Psoas muscle (tissue), 7 donors: ENCODE measurements at regions not wholly inside any gene's neighbourhood (a gene's known extent, or its start where the extent isn't known, plus 50 kb on each side); places are given as distances from the start of the nearest gene placed in this dataset.

ENCODE experiments used
- ATAC-seq, 4 donors: fragments of 200-7000 bp; cut with Tn5 transposase; one replicate each; pipeline ENCODE4 v1.9.1; 2020; ENCODE audit warnings: moderate library complexity in 3 of 4, mild to moderate bottlenecking in 2 of 4
- DNase-seq, 2 donors: peaks; one replicate each; pipeline ENCODE4 v3.0.0-alpha.2; 2020
- H3K27ac ChIP-seq: fragments of 200-600 bp; one replicate; pipeline ENCODE4 v1.8.0; 2022
- H3K27me3 ChIP-seq, 3 donors: fragments of 200-600 bp in 1 of 3; one replicate each; pipeline versions ENCODE4 v1.6.1 to v1.8.0; 2013 to 2022; ENCODE audit warnings: low read length in 2 of 3, mild to moderate bottlenecking in 2 of 3, moderate library complexity in 1 of 3; ENCODE audit not compliant: insufficient read depth in 3 of 3
- H3K36me3 ChIP-seq, 2 donors: fragments of 200-600 bp in 1 of 2; one replicate each; pipeline versions ENCODE4 v1.6.1 to v1.8.0; 2013 to 2022; ENCODE audit warnings: low read depth in 1 of 2, mild to moderate bottlenecking in 1 of 2, moderate library complexity in 1 of 2; ENCODE audit not compliant: insufficient read depth in 1 of 2
- H3K4me1 ChIP-seq: fragments of 200-600 bp; one replicate; pipeline ENCODE4 v1.8.0; 2022
- H3K4me3 ChIP-seq: fragments of 200-600 bp; one replicate; pipeline ENCODE4 v1.8.0; 2022; ENCODE audit warnings: mild to moderate bottlenecking
- H3K9me3 ChIP-seq: fragments of 200-600 bp; one replicate; pipeline ENCODE4 v1.8.0; 2022
- WGBS, 3 donors: extraction: QIAGEN DNeasy Blood & Tissue Kit; methylation state at CpG; one replicate each; pipeline versions ENCODE4 v1.1.6 to v1.1.7; 2013; 5-methylcytosine and 5-hydroxymethylcytosine counted together
- intact Hi-C, 2 donors: fragments of 100-400 bp; cut with DNase I; formaldehyde crosslinking; loops; one replicate each; pipeline versions ENCODE4 v1.11.0 to v1.14.2; 2022
- TF ChIP-seq, protein P1 (sequence below): fragments of 200-600 bp; IDR thresholded peaks from one replicate; pipeline ENCODE4 v1.8.0; 2022; ENCODE audit warnings: antibody characterized with exemption
- donor health status: healthy with polysubstance abuse.
- donor health status: DM: no; HTN: no; CAD: no; lungs with moderate emphysema.
- donor health status: Bipolar disorder and iron deficiency.
- donor health status: healthy.
- donor health status: DM: yes; HTN: yes; CAD: no.
- donor health status: DM: no; HTN: no; CAD: no.
- donor health status: DM: yes; HTN: yes; CAD: no.

DNA sequence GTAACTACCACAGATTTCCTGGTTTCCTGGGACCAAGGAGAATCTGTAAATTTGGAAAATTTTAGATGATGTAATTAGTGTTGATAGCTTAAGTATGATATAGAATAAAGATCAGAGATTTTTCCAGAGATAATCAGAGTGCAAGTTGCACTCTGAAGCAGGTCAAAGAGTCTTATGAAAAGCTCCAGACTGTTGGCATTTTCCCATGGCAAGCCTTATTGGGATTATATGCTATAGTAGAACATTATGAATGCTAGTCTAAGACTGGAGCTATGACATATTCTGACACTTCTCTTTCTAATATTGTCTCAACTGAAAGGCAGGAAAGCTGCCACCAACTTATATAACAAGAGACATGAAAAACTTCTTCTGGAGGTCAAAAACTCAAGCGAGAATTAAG is 1638.3 kb upstream of the LRRTM1 start:
- intact Hi-C loops = no loop called here
- TF ChIP-seq, protein P1, sequence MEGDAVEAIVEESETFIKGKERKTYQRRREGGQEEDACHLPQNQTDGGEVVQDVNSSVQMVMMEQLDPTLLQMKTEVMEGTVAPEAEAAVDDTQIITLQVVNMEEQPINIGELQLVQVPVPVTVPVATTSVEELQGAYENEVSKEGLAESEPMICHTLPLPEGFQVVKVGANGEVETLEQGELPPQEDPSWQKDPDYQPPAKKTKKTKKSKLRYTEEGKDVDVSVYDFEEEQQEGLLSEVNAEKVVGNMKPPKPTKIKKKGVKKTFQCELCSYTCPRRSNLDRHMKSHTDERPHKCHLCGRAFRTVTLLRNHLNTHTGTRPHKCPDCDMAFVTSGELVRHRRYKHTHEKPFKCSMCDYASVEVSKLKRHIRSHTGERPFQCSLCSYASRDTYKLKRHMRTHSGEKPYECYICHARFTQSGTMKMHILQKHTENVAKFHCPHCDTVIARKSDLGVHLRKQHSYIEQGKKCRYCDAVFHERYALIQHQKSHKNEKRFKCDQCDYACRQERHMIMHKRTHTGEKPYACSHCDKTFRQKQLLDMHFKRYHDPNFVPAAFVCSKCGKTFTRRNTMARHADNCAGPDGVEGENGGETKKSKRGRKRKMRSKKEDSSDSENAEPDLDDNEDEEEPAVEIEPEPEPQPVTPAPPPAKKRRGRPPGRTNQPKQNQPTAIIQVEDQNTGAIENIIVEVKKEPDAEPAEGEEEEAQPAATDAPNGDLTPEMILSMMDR = no peak

DNA sequence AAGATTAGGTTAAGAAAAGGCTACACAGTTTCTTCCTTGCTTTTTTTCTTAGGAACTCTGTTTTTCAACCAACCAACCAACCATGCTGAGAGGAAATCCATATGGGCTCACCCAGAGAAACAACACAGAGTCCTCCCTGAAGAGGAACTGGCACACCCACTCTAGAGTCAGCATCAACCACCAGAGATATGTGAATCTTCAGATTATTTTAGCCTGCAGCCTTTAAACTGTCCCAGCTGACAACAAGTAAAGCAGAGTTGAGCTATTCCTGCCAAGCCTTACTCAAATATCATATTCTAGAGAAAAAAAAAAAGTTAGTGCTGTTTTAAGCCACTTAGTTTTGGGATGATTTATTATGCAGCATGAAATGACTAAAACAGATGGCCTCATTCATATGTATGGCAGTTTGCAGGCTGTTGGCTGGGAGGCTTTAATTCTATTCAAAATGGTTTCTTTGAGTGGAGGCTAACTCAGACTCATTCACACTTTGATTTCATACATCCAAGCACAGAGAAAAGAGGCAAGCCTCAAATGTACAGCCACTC is 1637.7 kb upstream of the LRRTM1 start:
- TF ChIP-seq, protein P1 = no peak
- intact Hi-C loops = no loop called here

More for the DNA sequence above, 1638.3 kb upstream of the LRRTM1 start:
- no peaks in the 10 kb centered on the region for H3K9me3 ChIP-seq
- H3K27ac ChIP-seq = no peak overlapping the region
- no peak overlapping the region for H3K4me3 ChIP-seq
- WGBS, 3 donors = 70 to 73% (median 70%) methylated on average over 1 of the region's 1 CpG
- ATAC-seq = no peak
- H3K36me3 ChIP-seq = no peaks in the 10 kb centered on the region
- DNase-seq = no peak
- H3K4me1 ChIP-seq = no peaks in the 10 kb centered on the region
- no peaks in the 10 kb centered on the region for H3K27me3 ChIP-seq

DNA sequence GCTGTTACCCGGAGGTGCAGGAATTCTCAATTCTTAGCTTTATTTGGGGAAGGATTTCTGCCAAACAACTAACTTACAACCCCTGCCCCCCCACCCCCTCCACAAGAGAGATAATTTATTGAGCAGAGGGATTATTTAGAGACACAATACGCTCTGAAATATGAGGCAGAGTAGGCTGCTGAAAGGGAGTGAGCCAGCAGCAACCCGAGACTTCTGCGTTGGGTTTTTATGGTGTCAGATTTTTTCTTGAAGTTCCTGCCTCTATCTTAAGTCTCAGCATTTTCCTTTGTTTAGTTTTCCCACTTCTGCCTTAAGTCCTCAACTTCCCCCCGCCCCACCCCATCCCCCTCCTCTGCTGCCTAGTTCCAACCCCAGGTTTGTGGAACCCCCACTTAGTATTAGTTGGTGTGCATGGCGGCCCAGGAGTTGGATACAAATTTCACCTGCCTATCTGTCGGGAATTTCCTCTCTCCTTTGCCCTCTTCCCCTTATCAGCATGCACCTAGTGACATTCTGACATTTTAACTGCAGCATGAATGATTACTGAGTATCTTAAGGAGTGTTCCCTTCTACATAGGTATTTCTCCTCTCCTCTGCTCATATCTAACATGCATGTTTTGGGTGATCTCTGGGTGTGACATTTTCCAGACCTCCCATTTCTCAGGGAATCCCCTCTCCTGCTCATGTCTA is 1635.9 kb upstream of the LRRTM1 start:
- intact Hi-C loops = no loop called here
- Histone ChIP-seq H3K36me3 (no peaks in the 10 kb centered on the region), H3K4me1 (no peaks in the 10 kb centered on the region), H3K9me3 (no peaks in the 10 kb centered on the region), H3K4me3 (no peak overlapping the region), H3K27ac (no peak overlapping the region), H3K27me3 (no peaks in the 10 kb centered on the region)
- ATAC-seq (no peak), DNase-seq (no peak)
- TF ChIP-seq, protein P1 = no peak
- 30 to 39% (median 34%) methylated on average over 7 of the region's 7 CpGs for WGBS, 3 donors

More for the DNA sequence above, 1637.7 kb upstream of the LRRTM1 start:
- no peaks in the 10 kb centered on the region for H3K27me3 ChIP-seq
- H3K27ac ChIP-seq = no peak overlapping the region
- ATAC-seq (no peak), DNase-seq (no peak)
- H3K4me1 ChIP-seq = no peaks in the 10 kb centered on the region
- no peak overlapping the region for H3K4me3 ChIP-seq
- H3K36me3 ChIP-seq = no peaks in the 10 kb centered on the region
- H3K9me3 ChIP-seq = no peaks in the 10 kb centered on the region

DNA sequence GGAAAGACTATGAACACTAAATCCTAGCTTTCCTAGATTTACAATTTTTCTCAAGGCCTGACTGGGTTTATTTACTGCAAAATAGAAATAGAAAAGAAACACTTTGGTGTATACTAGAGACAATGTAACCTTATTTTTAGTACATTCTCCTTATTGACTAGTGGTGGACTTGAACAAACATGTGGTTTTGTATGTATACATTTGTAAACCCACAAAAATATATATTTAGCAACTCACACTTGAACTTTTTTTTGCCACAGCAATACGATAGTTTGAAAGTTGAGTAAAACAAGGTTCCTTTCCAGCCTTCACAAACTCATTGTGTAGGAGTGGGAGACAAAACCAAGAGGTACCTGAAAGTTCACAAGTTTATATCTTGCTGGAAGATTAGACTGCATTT is 1633.4 kb upstream of the LRRTM1 start:
- Histone ChIP-seq H3K4me3 (no peak overlapping the region), H3K9me3 (no peaks in the 10 kb centered on the region), H3K4me1 (no peaks in the 10 kb centered on the region), H3K27ac (no peak overlapping the region), H3K27me3 (no peaks in the 10 kb centered on the region), H3K36me3 (no peaks in the 10 kb centered on the region)
- 69 to 89% (median 76%) methylated on average over 1 of the region's 1 CpG for WGBS, 3 donors
- TF ChIP-seq, protein P1 = no peak
- intact Hi-C loops = no loop called here
- ATAC-seq (no peak), DNase-seq (no peak)

DNA sequence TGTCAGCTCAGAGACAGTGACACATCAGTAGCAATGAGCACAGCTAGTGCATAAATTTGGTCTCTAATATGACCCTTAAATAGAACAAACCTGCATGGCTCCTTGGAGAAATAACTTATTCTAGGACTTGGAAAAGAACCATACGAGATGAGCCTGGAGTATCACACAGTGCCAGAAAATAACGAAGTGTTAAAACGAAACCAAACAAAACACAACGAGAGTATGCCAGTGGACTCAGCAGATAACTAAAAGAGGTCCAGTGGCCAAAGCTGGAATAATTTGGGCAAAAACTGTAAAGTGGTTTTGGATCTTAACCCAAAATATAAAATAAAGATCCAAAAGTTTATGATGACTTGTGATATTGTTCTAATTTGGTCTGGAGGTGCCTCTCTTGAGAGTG is 1599.0 kb upstream of the LRRTM1 start:
- ATAC-seq (no peak), DNase-seq (no peak)
- Histone ChIP-seq H3K9me3 (no peaks in the 10 kb centered on the region), H3K27ac (no peak overlapping the region), H3K4me1 (no peaks in the 10 kb centered on the region), H3K27me3 (no peaks in the 10 kb centered on the region), H3K4me3 (no peak overlapping the region), H3K36me3 (no peaks in the 10 kb centered on the region)
- TF ChIP-seq, protein P1 = no peak
- intact Hi-C loops = no loop called here
- whole genome bisulfite sequencing, 3 donors = 43 to 65% (median 48%) methylated on average over 4 of the region's 4 CpGs
